GM23338 (cell line): ENCODE measurements at regions not wholly inside any gene's neighbourhood (a gene's known extent, or its start where the extent isn't known, plus 50 kb on each side); places are given as distances from the start of the nearest gene placed in this dataset.

Source experiments
- CREB1 ChIP-seq: fragments of 250-450 bp; sonication (Bioruptor Pico); IDR thresholded peaks from 2 replicates; pipeline ENCODE4 v1.5.0; 2020; ENCODE audit warnings: low read depth, mild to moderate bottlenecking, moderate library complexity
- EZH2 ChIP-seq: fragments of 200-600 bp; sonication (generic); IDR thresholded peaks from one replicate; pipeline ENCODE4 v1.8.0; 2017; ENCODE audit warnings: antibody characterized with exemption, mild to moderate bottlenecking, low read depth; ENCODE audit not compliant: unreplicated experiment
- EZH2phosphoT487 ChIP-seq: fragments of 200-600 bp; sonication (generic); IDR thresholded peaks from one replicate; pipeline ENCODE4 v1.8.1; 2018; ENCODE audit warnings: antibody characterized with exemption; ENCODE audit not compliant: unreplicated experiment
- POLR2AphosphoS5 ChIP-seq: IDR thresholded peaks from 2 replicates; pipeline ENCODE4 v1.6.1; 2016; ENCODE audit warnings: antibody characterized with exemption, low read depth
- REST ChIP-seq: IDR thresholded peaks from one replicate; pipeline ENCODE4 v1.6.1; 2018; ENCODE audit warnings: antibody characterized with exemption; ENCODE audit not compliant: unreplicated experiment
- STAT1 ChIP-seq: IDR thresholded peaks from one replicate; pipeline ENCODE4 v1.6.1; 2016; ENCODE audit warnings: antibody characterized with exemption; ENCODE audit not compliant: unreplicated experiment
- ZNF114 ChIP-seq: fragments of 250-450 bp; sonication (Bioruptor Pico); IDR thresholded peaks from 2 replicates; pipeline ENCODE4 v1.5.0; 2020; ENCODE audit warnings: mild to moderate bottlenecking, moderate library complexity
- ZNF331 ChIP-seq: fragments of 250-450 bp; sonication (Bioruptor Pico); IDR thresholded peaks from 2 replicates; pipeline ENCODE4 v1.5.0; 2020; ENCODE audit warnings: low read depth, mild to moderate bottlenecking, moderate library complexity
- TF ChIP-seq, protein P1 (sequence below), 2 experiments: fragments of 200-600 bp in 1 of 2; sonication (generic) in 1 of 2; conservative IDR thresholded peaks; 2 replicates each; pipeline versions ENCODE4 v1.5.1 to v1.6.1; 2016 to 2017; ENCODE audit warnings: antibody characterized with exemption in 2 of 2, low read depth in 2 of 2, mild to moderate bottlenecking in 2 of 2, moderate library complexity in 1 of 2

- TF ChIP-seq STAT1 (no peak), ZNF114 (CRISPR knock-in tag) (no peak), POLR2AphosphoS5 (no peak), CREB1 (no peak), EZH2 (no peak), EZH2phosphoT487 (no peak), ZNF331 (CRISPR knock-in tag) (no peak), REST (no peak)
- TF ChIP-seq, protein P1, sequence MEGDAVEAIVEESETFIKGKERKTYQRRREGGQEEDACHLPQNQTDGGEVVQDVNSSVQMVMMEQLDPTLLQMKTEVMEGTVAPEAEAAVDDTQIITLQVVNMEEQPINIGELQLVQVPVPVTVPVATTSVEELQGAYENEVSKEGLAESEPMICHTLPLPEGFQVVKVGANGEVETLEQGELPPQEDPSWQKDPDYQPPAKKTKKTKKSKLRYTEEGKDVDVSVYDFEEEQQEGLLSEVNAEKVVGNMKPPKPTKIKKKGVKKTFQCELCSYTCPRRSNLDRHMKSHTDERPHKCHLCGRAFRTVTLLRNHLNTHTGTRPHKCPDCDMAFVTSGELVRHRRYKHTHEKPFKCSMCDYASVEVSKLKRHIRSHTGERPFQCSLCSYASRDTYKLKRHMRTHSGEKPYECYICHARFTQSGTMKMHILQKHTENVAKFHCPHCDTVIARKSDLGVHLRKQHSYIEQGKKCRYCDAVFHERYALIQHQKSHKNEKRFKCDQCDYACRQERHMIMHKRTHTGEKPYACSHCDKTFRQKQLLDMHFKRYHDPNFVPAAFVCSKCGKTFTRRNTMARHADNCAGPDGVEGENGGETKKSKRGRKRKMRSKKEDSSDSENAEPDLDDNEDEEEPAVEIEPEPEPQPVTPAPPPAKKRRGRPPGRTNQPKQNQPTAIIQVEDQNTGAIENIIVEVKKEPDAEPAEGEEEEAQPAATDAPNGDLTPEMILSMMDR (conservative IDR thresholded peaks at IDR 0.05; ENCODE audit: low read depth in 2 of 2): no peak
Observed at GRCh38 chr1:96376846-96377245, 344.7 kb upstream of the PTBP2 start.
